Natural killer cell (primary cell): ENCODE measurements at regions not wholly inside any gene's neighbourhood (a gene's known extent, or its start where the extent isn't known, plus 50 kb on each side); places are given as distances from the start of the nearest gene placed in this dataset.

Experiments used
- ATAC-seq, 3 donors: fragments of 150-1000 bp in 2 of 3; fragments of 200-7000 bp in 1 of 3; cut with Tn5 transposase; 1 replicate in 1 of 3; 2 replicates in 2 of 3; pipeline ENCODE4 v1.10.0; 2021; ENCODE audit warnings: mild to moderate bottlenecking in 2 of 3, moderate library complexity in 2 of 3
- DNase-seq, 2 donors: peaks; one replicate each; pipeline versions ENCODE4 v3.0.0 to v3.0.0-alpha.2; 2013 to 2021; ENCODE audit warnings: mixed read lengths in 1 of 2
- H3K27ac ChIP-seq: one replicate; pipeline ENCODE4 v1.5.1; 2013; ENCODE audit warnings: mild to moderate bottlenecking, low read length
- H3K27me3 ChIP-seq: one replicate; pipeline ENCODE4 v1.6.1; 2013; ENCODE audit warnings: low read length; ENCODE audit not compliant: control insufficient read depth, insufficient read depth
- H3K36me3 ChIP-seq: one replicate; pipeline ENCODE4 v1.6.1; 2013; ENCODE audit warnings: low read length; ENCODE audit not compliant: control insufficient read depth, insufficient read depth
- H3K4me1 ChIP-seq: one replicate; pipeline ENCODE4 v1.6.1; 2013; ENCODE audit warnings: low read length; ENCODE audit not compliant: control insufficient read depth, insufficient read depth
- H3K4me3 ChIP-seq: one replicate; pipeline ENCODE4 v1.5.1; 2013; ENCODE audit warnings: low read length
- H3K9me3 ChIP-seq: one replicate; pipeline ENCODE4 v1.6.1; 2013; ENCODE audit warnings: low read length; ENCODE audit not compliant: control insufficient read depth, insufficient read depth
- H3K27ac Mint-ChIP-seq, 2 donors: one replicate each; pipeline ENCODE4 v1.8.0; 2022; ENCODE audit warnings: mild to moderate bottlenecking in 2 of 2, mixed read lengths in 2 of 2, moderate library complexity in 1 of 2
- H3K27me3 Mint-ChIP-seq, 2 donors: one replicate each; pipeline ENCODE4 v1.8.0; 2022; ENCODE audit warnings: low read depth in 2 of 2, mixed read lengths in 2 of 2
- H3K36me3 Mint-ChIP-seq: one replicate; pipeline ENCODE4 v1.8.0; 2022; ENCODE audit warnings: mixed read lengths
- H3K4me1 Mint-ChIP-seq, 2 donors: one replicate each; pipeline ENCODE4 v1.8.0; 2022; ENCODE audit warnings: mixed read lengths in 2 of 2
- H3K4me3 Mint-ChIP-seq: one replicate; pipeline ENCODE4 v1.8.0; 2022; ENCODE audit warnings: mild to moderate bottlenecking, moderate library complexity, mixed read lengths
- H3K9me3 Mint-ChIP-seq, 2 donors: one replicate each; pipeline ENCODE4 v1.8.0; 2022; ENCODE audit warnings: mixed read lengths in 2 of 2
- CTCF ChIP-seq: fragments of 200-600 bp; IDR thresholded peaks from one replicate; pipeline ENCODE4 v1.8.0; 2022; ENCODE audit warnings: antibody characterized with exemption
- WGBS: methylation state at CpG from one replicate; pipeline ENCODE4 v1.1.7; 2013; ENCODE audit warnings: missing lambda C conversion rate; ENCODE audit not compliant: insufficient coverage; 5-methylcytosine and 5-hydroxymethylcytosine counted together
- intact Hi-C: fragments of 100-400 bp; cut with micrococcal nuclease; formaldehyde crosslinking; loops from one replicate; pipeline ENCODE4 v1.14.2; 2022

GRCh38 chr10:55263327-55263726, 462.3 kb upstream of the PCDH15 start:
- ATAC-seq = no peak
- intact Hi-C loops = no loop called here
- TF ChIP-seq CTCF = no peak
- Histone ChIP-seq H3K9me3 (no peaks in the 10 kb centered on the region), H3K4me1 (no peaks in the 10 kb centered on the region), H3K27me3 (no peaks in the 10 kb centered on the region), H3K36me3 (no peaks in the 10 kb centered on the region), H3K27ac (no peak overlapping the region), H3K4me3 (no peak overlapping the region)
- Mint-ChIP-seq H3K4me1 (no peaks in the 10 kb centered on the region), H3K36me3 (no peaks in the 10 kb centered on the region), H3K9me3 (peaks cover 9 to 14% of the 10 kb centered on the region in 2 donors), H3K4me3 (no peak overlapping the region), H3K27me3 (no peaks in the 10 kb centered on the region), H3K27ac (no peak overlapping the region)
- 93% methylated on average over 2 of the region's 5 CpGs for WGBS
- no peak for DNase-seq

GRCh38 chr10:55242544-55242943, 441.5 kb upstream of the PCDH15 start:
- no peak for DNase-seq
- intact Hi-C loops = no loop called here
- WGBS = 91% methylated on average over 4 of the region's 6 CpGs
- H3K9me3 Mint-ChIP-seq = peaks cover 0 to 8% of the 10 kb centered on the region in 2 donors
- no peaks in the 10 kb centered on the region for H3K4me1 ChIP-seq
- no peak overlapping the region for H3K4me3 Mint-ChIP-seq
- H3K27me3 Mint-ChIP-seq = no peaks in the 10 kb centered on the region
- H3K4me3 ChIP-seq = no peak overlapping the region
- no peak overlapping the region for H3K27ac Mint-ChIP-seq
- TF ChIP-seq CTCF = no peak
- no peaks in the 10 kb centered on the region for H3K36me3 ChIP-seq
- H3K36me3 Mint-ChIP-seq = peaks cover 11% of the 10 kb centered on the region
- H3K4me1 Mint-ChIP-seq = no peaks in the 10 kb centered on the region
- no peak overlapping the region for H3K27ac ChIP-seq
- H3K9me3 ChIP-seq = no peaks in the 10 kb centered on the region
- H3K27me3 ChIP-seq = no peaks in the 10 kb centered on the region
- no peak for ATAC-seq

- H3K9me3 ChIP-seq = no peaks in the 10 kb centered on the region
- no peaks in the 10 kb centered on the region for H3K27me3 ChIP-seq
- H3K4me1 ChIP-seq = no peaks in the 10 kb centered on the region
- no peak for ATAC-seq
- no peak for TF ChIP-seq CTCF
- intact Hi-C loops = no loop called here
- Mint-ChIP-seq H3K9me3 (peaks cover 4% of the 10 kb centered on the region in 2 donors), H3K27ac (no peak overlapping the region), H3K36me3 (no peaks in the 10 kb centered on the region), H3K4me3 (no peak overlapping the region), H3K27me3 (no peaks in the 10 kb centered on the region), H3K4me1 (no peaks in the 10 kb centered on the region)
- no peak overlapping the region for H3K27ac ChIP-seq
- H3K4me3 ChIP-seq = no peak overlapping the region
- no peaks in the 10 kb centered on the region for H3K36me3 ChIP-seq
- DNase-seq = no peak
Measured at GRCh38 chr10:55237462-55237861, 436.4 kb upstream of the PCDH15 start.

GRCh38 chr10:55233505-55233904, 432.5 kb upstream of the PCDH15 start:
- H3K27ac Mint-ChIP-seq = no peak overlapping the region
- TF ChIP-seq CTCF = no peak
- H3K9me3 Mint-ChIP-seq = peaks cover 8 to 9% of the 10 kb centered on the region in 2 donors
- H3K9me3 ChIP-seq = no peaks in the 10 kb centered on the region
- intact Hi-C loops = no loop called here
- H3K4me3 ChIP-seq = no peak overlapping the region
- no peak overlapping the region for H3K4me3 Mint-ChIP-seq
- no peaks in the 10 kb centered on the region for H3K36me3 Mint-ChIP-seq
- H3K27ac ChIP-seq = no peak overlapping the region
- H3K27me3 Mint-ChIP-seq = no peaks in the 10 kb centered on the region
- H3K27me3 ChIP-seq = no peaks in the 10 kb centered on the region
- DNase-seq (no peak), ATAC-seq (no peak)
- H3K4me1 Mint-ChIP-seq = no peaks in the 10 kb centered on the region
- no peaks in the 10 kb centered on the region for H3K4me1 ChIP-seq
- H3K36me3 ChIP-seq = no peaks in the 10 kb centered on the region
